H1 (cell line): ENCODE measurements at regions not wholly inside any gene's neighbourhood (a gene's known extent, or its start where the extent isn't known, plus 50 kb on each side); places are given as distances from the start of the nearest gene placed in this dataset.

Experiments
- CTCF ChIA-PET: fragments of 300-600 bp; sonication (Branson Sonifier 250); formaldehyde crosslinking; loops from one replicate; lab custom pipeline; 2021; ENCODE audit not compliant: partially characterized antibody; lab: Charles Lee
- POLR2A ChIA-PET: fragments of 300-600 bp; sonication (Branson Sonifier 250); formaldehyde crosslinking; loops from one replicate; lab custom pipeline; 2021; ENCODE audit warnings: inconsistent platforms; ENCODE audit not compliant: partially characterized antibody; lab: Charles Lee
- DNase-seq, 2 experiments: peaks; one replicate each; pipeline versions ENCODE4 v3.0.0 to v3.0.0-alpha.2; 2010 to 2022; ENCODE audit warnings: low spot score in 2 of 2, low read depth in 1 of 2, mixed read lengths in 1 of 2
- FAIRE-seq: peaks from 2 replicates; lab custom pipeline; 2011; peaks lifted over from hg19 to GRCh38; lab: Jason Lieb, UNC
- H2AFZ ChIP-seq: 2 replicates; pipeline ENCODE4 v1.8.1; 2012; ENCODE audit warnings: low read length, inconsistent platforms
- H2AK5ac ChIP-seq: 2 replicates; pipeline ENCODE4 v1.6.1; 2013; ENCODE audit warnings: low read depth, low read length
- H2BK120ac ChIP-seq: replicated peaks from 2 replicates; pipeline ENCODE3; 2013; ENCODE audit warnings: low read depth, low read length, inconsistent platforms
- H2BK12ac ChIP-seq: 2 replicates; pipeline ENCODE4 v1.6.1; 2013; ENCODE audit warnings: low read depth, low read length
- H2BK15ac ChIP-seq: 2 replicates; pipeline ENCODE4 v1.6.1; 2013; ENCODE audit warnings: low read length
- H2BK20ac ChIP-seq: 2 replicates; pipeline ENCODE4 v1.6.1; 2013; ENCODE audit warnings: low read length
- H2BK5ac ChIP-seq: 2 replicates; pipeline ENCODE4 v1.6.1; 2013; ENCODE audit warnings: low read depth, low read length
- H3K14ac ChIP-seq: 2 replicates; pipeline ENCODE4 v1.6.1; 2013; ENCODE audit warnings: inconsistent platforms; ENCODE audit not compliant: insufficient read length
- H3K18ac ChIP-seq: 2 replicates; pipeline ENCODE4 v1.6.1; 2013; ENCODE audit warnings: low read length; ENCODE audit errors: extremely low read depth
- H3K23ac ChIP-seq: 2 replicates; pipeline ENCODE4 v1.6.1; 2013; ENCODE audit warnings: inconsistent platforms; ENCODE audit not compliant: insufficient read length
- H3K23me2 ChIP-seq: 2 replicates; pipeline ENCODE4 v1.6.1; 2013; ENCODE audit warnings: low read depth, low read length
- H3K27ac ChIP-seq: 2 replicates; pipeline ENCODE4 v1.6.1; 2011; ENCODE audit warnings: low read depth, low read length, inconsistent platforms
- H3K27me3 ChIP-seq, 4 experiments: replicated peaks in 1 of 4; 1 replicate in 1 of 4; 2 replicates in 3 of 4; pipeline versions ENCODE4 v1.6.1 to v1.8.1; 2011 to 2013; ENCODE audit warnings: low read length in 3 of 4, mild to moderate bottlenecking in 3 of 4, inconsistent platforms in 2 of 4, mixed read lengths in 2 of 4, moderate library complexity in 1 of 4; ENCODE audit not compliant: control insufficient read depth in 3 of 4, insufficient read depth in 3 of 4; ENCODE audit errors: extremely low read depth in 1 of 4
- H3K36me3 ChIP-seq, 4 experiments: 2 replicates each; pipeline versions ENCODE4 v1.6.1 to v1.8.1; 2011 to 2013; ENCODE audit warnings: mild to moderate bottlenecking in 4 of 4, low read length in 3 of 4, moderate library complexity in 2 of 4, control low read depth in 1 of 4, inconsistent platforms in 1 of 4; ENCODE audit not compliant: insufficient read depth in 4 of 4, control insufficient read depth in 2 of 4
- H3K4ac ChIP-seq: replicated peaks from 2 replicates; pipeline ENCODE3; 2013; ENCODE audit warnings: low read length, low read depth, mixed read lengths, inconsistent platforms; ENCODE audit not compliant: insufficient read length
- H3K4me1 ChIP-seq, 4 experiments: replicated peaks in 1 of 4; 1 replicate in 1 of 4; 2 replicates in 3 of 4; pipeline versions ENCODE4 v1.6.1 to v1.8.1; 2011 to 2013; ENCODE audit warnings: low read length in 3 of 4, inconsistent platforms in 2 of 4, mixed read lengths in 1 of 4; ENCODE audit not compliant: insufficient read depth in 4 of 4, control insufficient read depth in 3 of 4
- H3K4me2 ChIP-seq, 2 experiments: 2 replicates each; pipeline versions ENCODE4 v1.6.1 to v1.8.1; 2011 to 2013; ENCODE audit warnings: low read depth in 2 of 2, low read length in 2 of 2, control low read depth in 1 of 2, inconsistent platforms in 1 of 2, mild to moderate bottlenecking in 1 of 2; ENCODE audit not compliant: insufficient read depth in 1 of 2
- H3K4me3 ChIP-seq, 4 experiments: fragments of 200-600, 300-600 bp in 1 of 4; sonication (generic), shearing (Covaris generic), sonication (Bioruptor Twin) in 1 of 4; 2 replicates each; pipeline versions ENCODE4 v1.5.1 to v1.8.1; 2011 to 2016; ENCODE audit warnings: low read length in 4 of 4, low read depth in 3 of 4, control low read depth in 2 of 4, inconsistent platforms in 2 of 4, mild to moderate bottlenecking in 2 of 4, mixed read lengths in 1 of 4, moderate library complexity in 1 of 4; ENCODE audit not compliant: insufficient read depth in 2 of 4; ENCODE audit errors: extremely low read depth in 1 of 4
- H3K56ac ChIP-seq: replicated peaks from 2 replicates; pipeline ENCODE3; 2013; ENCODE audit warnings: low read depth, mild to moderate bottlenecking, mixed read lengths, low read length, inconsistent platforms; ENCODE audit not compliant: insufficient read length
- H3K79me1 ChIP-seq: 2 replicates; pipeline ENCODE4 v1.6.1; 2013; ENCODE audit warnings: low read depth, low read length, control low read depth
- H3K79me2 ChIP-seq, 2 experiments: 2 replicates each; pipeline versions ENCODE4 v1.6.1 to v1.8.1; 2012 to 2013; ENCODE audit warnings: low read length in 2 of 2, mild to moderate bottlenecking in 2 of 2, inconsistent platforms in 1 of 2; ENCODE audit not compliant: insufficient read depth in 2 of 2, control insufficient read depth in 1 of 2
- H3K9ac ChIP-seq, 4 experiments: replicated peaks in 1 of 4; 1 replicate in 1 of 4; 2 replicates in 3 of 4; pipeline versions ENCODE4 v1.6.1 to v1.8.1; 2011 to 2013; ENCODE audit warnings: low read depth in 3 of 4, low read length in 3 of 4, control low read depth in 2 of 4, mild to moderate bottlenecking in 2 of 4, moderate library complexity in 2 of 4, inconsistent platforms in 1 of 4; ENCODE audit errors: extremely low read depth in 1 of 4
- H3K9me3 ChIP-seq, 2 experiments: 2 replicates each; pipeline versions ENCODE4 v1.6.1 to v1.8.1; 2012 to 2013; ENCODE audit warnings: mild to moderate bottlenecking in 2 of 2, moderate library complexity in 2 of 2, control low read depth in 1 of 2, inconsistent platforms in 1 of 2, low read depth in 1 of 2, low read length in 1 of 2, mixed read lengths in 1 of 2; ENCODE audit not compliant: insufficient read depth in 2 of 2
- H4K20me1 ChIP-seq, 2 experiments: replicated peaks in 1 of 2; 2 replicates each; pipeline versions ENCODE3 to v1.8.1; 2011 to 2013; ENCODE audit warnings: inconsistent platforms in 2 of 2, low read length in 2 of 2, mild to moderate bottlenecking in 1 of 2; ENCODE audit not compliant: insufficient read depth in 2 of 2, control insufficient read depth in 1 of 2
- H4K5ac ChIP-seq: 2 replicates; pipeline ENCODE4 v1.6.1; 2013; ENCODE audit warnings: low read length, low read depth, mixed read lengths, inconsistent platforms; ENCODE audit not compliant: insufficient read length
- H4K8ac ChIP-seq: 2 replicates; pipeline ENCODE4 v1.8.0; 2013; ENCODE audit warnings: mild to moderate bottlenecking, moderate library complexity, low read length, inconsistent platforms; ENCODE audit not compliant: insufficient read depth; ENCODE audit errors: extremely low read depth
- H4K91ac ChIP-seq: replicated peaks from 2 replicates; pipeline ENCODE3; 2013; ENCODE audit warnings: low read length, mixed read lengths, inconsistent platforms; ENCODE audit not compliant: insufficient read length
- ATF3 ChIP-seq: IDR thresholded peaks from 2 replicates; pipeline ENCODE4 v1.6.1; 2011; ENCODE audit warnings: low read depth, mild to moderate bottlenecking, low read length; ENCODE audit not compliant: insufficient read depth
- CEBPB ChIP-seq: IDR thresholded peaks from 2 replicates; pipeline ENCODE4 v1.6.1; 2012; ENCODE audit warnings: low read depth, low read length
- MAFK ChIP-seq: IDR thresholded peaks from 2 replicates; pipeline ENCODE4 v1.6.1; 2012; ENCODE audit warnings: low read depth, mild to moderate bottlenecking, improper control_type of control experiment, low read length
- RAD21 ChIP-seq, 2 experiments: IDR thresholded peaks in 1 of 2; conservative IDR thresholded peaks in 1 of 2; 2 replicates each; pipeline ENCODE4 v1.6.1; 2011; ENCODE audit warnings: low read depth in 2 of 2, low read length in 2 of 2, improper control_type of control experiment in 1 of 2, inconsistent platforms in 1 of 2, mild to moderate bottlenecking in 1 of 2, moderate library complexity in 1 of 2
- WGBS, 2 experiments: shearing (Covaris generic) in 1 of 2; methylation state at CpG; one replicate each; pipeline versions ENCODE4 v1.1.6 to v1.1.7; 2013 to 2015; ENCODE audit warnings: low lambda C conversion rate in 2 of 2, mixed read lengths in 2 of 2, inconsistent platforms in 1 of 2, low coverage in 1 of 2, missing lambda C conversion rate in 1 of 2; ENCODE audit not compliant: insufficient replicate concordance in 2 of 2, insufficient coverage in 1 of 2, insufficient read length in 1 of 2; ENCODE audit errors: extremely low coverage in 1 of 2, missing lambda C conversion rate in 1 of 2; 5-methylcytosine and 5-hydroxymethylcytosine counted together

GRCh38 chr15:86028961-86029360 is 50.7 kb upstream of the AGBL1 start:
- H2AK5ac ChIP-seq, result no peak overlapping the region
- TF ChIP-seq RAD21 (IDR thresholded peaks at IDR 0.05 in 1 of 2, conservative IDR thresholded peaks at IDR 0.05 in 1 of 2; ENCODE audit: low read depth in 2 of 2, low read length in 2 of 2) (no peak), MAFK (no peak), ATF3 (no peak), CEBPB (no peak)
- TF ChIP-seq, all 59 proteins: peak for 0
- Histone ChIP-seq H4K91ac (no peak overlapping the region), H4K5ac (no peak overlapping the region), H3K4me1 (no peaks in the 10 kb centered on the region), H3K9ac (no peak overlapping the region), H3K23me2 (no peaks in the 10 kb centered on the region), H3K9me3 (no peaks in the 10 kb centered on the region), H3K79me1 (no peaks in the 10 kb centered on the region), H2BK5ac (no peak overlapping the region), H2AFZ (no peak overlapping the region), H2BK15ac (no peak overlapping the region), H3K23ac (no peak overlapping the region), H2BK120ac (no peak overlapping the region), H4K20me1 (no peaks in the 10 kb centered on the region), H3K27me3 (no peaks in the 10 kb centered on the region), H3K56ac (no peak overlapping the region), H4K8ac (no peak overlapping the region), H3K36me3 (no peaks in the 10 kb centered on the region), H2BK20ac (no peak overlapping the region), H3K79me2 (no peaks in the 10 kb centered on the region), H2BK12ac (no peak overlapping the region), H3K4me3 (no peak overlapping the region), H3K4me2 (no peak overlapping the region), H3K4ac (no peak overlapping the region), H3K14ac (no peak overlapping the region), H3K27ac (no peak overlapping the region), H3K18ac (no peak overlapping the region)
- DNase-seq (no peak), FAIRE-seq (no peak)
- ChIA-PET POLR2A (no interaction called here), CTCF (interaction anchor here (0.6 to 1.5 kb wide), 2 partner anchors 11 to 1642 kb away, joined by 3 to 6 read pairs; no protein-coding TSS in a partner anchor)
- 84% methylated on average over 4 of the region's 4 CpGs; no CpG with 5 or more reads in 1 of the 2 experiments for WGBS, 2 experiments
